Right ventricle myocardium inferior (tissue), 1 donor: ENCODE measurements at regions not wholly inside any gene's neighbourhood (a gene's known extent, or its start where the extent isn't known, plus 50 kb on each side); places are given as distances from the start of the nearest gene placed in this dataset.
"Not testable (repeated sequence)": the region's sequence is repeated elsewhere in the genome, so short reads cannot be mapped to it uniquely, and the experiment has no call there.

Experiments
- ATAC-seq: fragments of 200-7000 bp; cut with Tn5 transposase; one replicate; pipeline ENCODE4 v1.9.1; 2020; ENCODE audit warnings: mild to moderate bottlenecking, moderate library complexity
- DNase-seq: peaks from one replicate; pipeline ENCODE4 v3.0.0; 2021; ENCODE audit errors: missing footprints
- intact Hi-C: fragments of 100-400 bp; cut with DNase I; formaldehyde crosslinking; loops from one replicate; pipeline ENCODE4 v1.11.0; 2022
- donor health status: DM: no; HTN: yes; CAD: no; lungs with severe emphysema.

DNA sequence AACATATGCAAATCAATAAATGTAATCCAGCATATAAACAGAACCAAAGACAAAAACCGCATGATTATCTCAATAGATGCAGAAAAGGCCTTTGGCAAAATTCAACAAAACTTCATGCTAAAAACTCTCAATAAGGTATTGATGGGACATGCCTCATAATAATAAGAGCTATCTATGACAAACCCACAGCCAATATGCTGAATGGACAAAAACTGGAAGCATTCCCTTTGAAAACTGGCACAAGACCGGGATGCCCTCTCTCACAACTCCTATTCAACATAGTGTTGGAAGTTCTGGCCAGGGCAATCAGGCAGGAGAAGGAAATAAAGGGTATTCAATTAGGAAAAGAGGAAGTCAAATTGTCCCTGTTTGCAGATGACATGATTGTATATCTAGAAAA lies 2148.1 kb upstream of the DEFB115 start:
- DNase-seq, intact Hi-C loops, ATAC-seq: not testable (repeated sequence)

DNA sequence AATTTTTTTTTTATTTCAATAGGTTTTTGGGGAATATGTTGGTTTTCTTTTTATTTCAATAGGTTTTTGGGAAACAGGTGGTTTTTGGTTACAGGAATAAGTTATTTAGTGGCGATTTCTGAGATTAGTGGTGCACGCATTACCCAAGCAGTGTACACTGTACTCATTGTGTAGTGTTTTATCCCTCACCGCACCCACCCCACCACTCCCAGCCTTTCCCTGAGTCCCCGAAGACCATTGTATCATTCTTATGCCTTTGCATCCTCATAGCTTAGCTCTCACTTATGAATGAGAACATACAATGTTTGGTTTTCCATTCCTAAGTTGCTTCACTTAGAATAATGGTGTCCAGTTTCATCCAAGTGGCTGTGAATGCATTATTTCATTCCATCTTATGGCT lies 2142.4 kb upstream of the DEFB115 start:
- intact Hi-C loops, result loop anchor here (10.0 kb wide), 1 partner anchor 760 kb away; no protein-coding TSS in a partner anchor
- not testable (repeated sequence) for DNase-seq, ATAC-seq

DNA sequence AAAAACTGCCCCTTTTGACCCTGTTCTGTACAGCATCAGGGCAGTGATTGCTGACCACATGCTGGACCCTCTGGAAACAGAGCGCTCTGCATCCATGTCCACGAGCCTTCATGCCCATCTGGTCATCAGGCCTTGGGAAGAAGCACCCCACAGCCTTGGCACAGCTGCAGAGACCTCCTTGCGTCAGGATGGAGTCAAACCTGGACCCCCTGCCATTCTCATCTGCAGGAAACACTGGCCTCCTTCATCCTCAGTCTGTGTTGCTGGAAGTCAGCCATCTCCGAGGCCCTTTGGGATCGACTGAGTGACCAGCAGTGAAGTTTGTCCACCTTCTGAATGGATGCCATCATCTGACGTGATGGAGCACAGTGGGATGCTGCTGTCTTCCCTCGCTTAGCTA lies 2138.3 kb upstream of the DEFB115 start:
- peak; percentile 20 for ATAC-seq
- no peak for DNase-seq
- intact Hi-C loops, result loop anchor here (10.0 kb wide), 1 partner anchor 756 kb away; no protein-coding TSS in a partner anchor

DNA sequence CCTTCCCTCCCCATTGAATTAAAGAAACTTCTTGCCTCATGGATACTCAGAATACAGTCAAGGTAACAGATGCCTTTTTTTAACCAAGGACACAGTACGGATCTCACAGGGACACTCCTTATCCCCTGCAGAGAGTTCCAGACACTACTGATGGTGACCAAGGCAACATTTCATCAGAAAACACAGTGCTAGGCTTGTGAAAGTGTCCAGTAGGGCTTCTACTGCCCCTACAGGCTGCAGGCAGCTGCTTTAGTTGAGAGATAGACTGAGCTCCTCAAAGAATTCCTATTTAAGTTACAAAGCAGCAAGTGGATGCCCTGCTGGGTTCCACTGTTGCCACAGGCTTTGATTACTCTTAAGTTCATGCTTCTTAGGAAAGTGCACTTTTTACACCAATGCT lies 2137.8 kb upstream of the DEFB115 start:
- not testable (repeated sequence) for ATAC-seq, DNase-seq
- intact Hi-C loops, result loop anchor here (10.0 kb wide), 1 partner anchor 755 kb away; no protein-coding TSS in a partner anchor

DNA sequence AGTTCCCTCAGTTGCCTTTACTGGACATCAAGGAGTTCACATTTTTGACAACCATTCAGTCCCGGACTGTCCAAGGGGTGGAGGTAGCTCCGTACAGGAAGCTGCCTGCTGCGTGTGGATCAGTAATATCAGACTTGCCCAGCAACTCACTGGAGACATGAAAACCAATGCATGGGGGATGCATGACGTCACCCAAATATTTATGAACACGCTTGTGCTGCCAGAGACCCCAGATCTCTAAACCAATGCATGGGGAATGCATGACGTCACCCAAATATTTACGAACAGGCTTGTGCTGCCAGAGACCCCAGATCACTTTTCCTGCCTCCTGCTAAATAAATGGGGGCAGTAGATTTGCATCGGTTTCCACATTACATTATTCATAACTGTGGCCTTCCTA lies 2137.4 kb upstream of the DEFB115 start:
- DNase-seq, intact Hi-C loops, ATAC-seq: not testable (repeated sequence)

DNA sequence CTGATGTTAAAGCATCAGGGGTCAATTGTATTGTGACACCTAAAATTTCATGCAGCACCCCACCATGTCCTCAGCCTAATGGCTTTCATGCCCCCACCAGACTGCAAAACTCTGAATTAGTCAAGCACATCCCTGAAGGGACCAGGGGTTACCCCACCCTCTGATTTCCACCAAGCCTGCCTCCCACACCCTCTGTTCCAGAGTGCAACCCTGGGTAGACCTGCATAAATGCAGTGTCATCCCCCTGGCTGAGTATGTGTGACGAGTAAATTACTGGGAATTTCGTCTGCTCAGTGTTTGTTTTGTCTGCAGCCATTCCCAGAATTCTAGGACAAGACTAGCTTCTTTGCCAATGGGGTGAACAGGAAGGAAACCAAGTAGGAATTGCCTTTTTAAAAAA lies 2136.9 kb upstream of the DEFB115 start:
- intact Hi-C loops, DNase-seq: not testable (repeated sequence)
- ATAC-seq, result peak; percentile 46

DNA sequence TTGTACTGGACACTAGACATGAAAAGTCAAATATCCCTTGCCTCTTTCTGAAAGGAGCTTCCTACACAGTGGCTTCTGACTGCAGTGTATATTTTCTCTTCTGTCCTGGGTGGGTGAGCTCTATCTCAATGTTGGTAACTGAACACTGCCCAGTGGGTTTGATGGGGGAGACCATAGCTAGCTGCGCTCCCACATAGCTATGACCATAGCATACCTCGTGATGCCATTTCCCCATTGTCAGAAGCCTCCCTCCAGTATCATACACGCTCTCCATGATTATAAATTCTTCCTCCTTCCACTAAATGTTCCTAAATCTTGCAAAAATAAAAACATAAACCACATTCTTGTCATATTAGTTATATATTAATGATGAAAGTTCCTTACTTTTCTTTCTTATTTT lies 2134.7 kb upstream of the DEFB115 start:
- intact Hi-C loops, DNase-seq: not testable (repeated sequence)
- peak; percentile 37 for ATAC-seq

DNA sequence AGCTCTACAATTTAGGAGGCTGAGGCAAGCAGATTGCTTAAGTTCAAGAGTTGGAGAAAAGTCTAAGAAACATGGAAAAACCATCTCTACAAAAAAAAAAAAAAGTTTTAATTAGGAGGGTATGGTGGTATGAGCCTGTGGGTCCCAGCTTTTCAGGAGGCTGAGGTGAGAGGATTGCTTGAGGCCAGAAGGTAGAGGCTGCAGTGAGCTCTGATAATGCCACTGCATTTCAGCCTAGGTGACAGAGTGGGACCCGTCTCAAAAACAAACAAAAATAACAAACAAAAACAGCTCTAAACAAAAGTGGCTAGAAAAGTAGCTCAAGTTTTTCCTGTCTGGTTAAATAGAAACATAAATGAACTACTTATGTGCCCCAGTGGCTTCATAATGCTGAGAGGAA lies 2133.6 kb upstream of the DEFB115 start:
- ATAC-seq (no peak), DNase-seq (no peak)
- intact Hi-C loops, result no loop called here
